Liver (tissue), 3 donors: ENCODE measurements at regions not wholly inside any gene's neighbourhood (a gene's known extent, or its start where the extent isn't known, plus 50 kb on each side); places are given as distances from the start of the nearest gene placed in this dataset.

Experiments used
- GABPA ChIP-seq, 2 donors: IDR thresholded peaks in 1 of 2; conservative IDR thresholded peaks in 1 of 2; 2 replicates each; pipeline ENCODE4 v1.6.1; 2016; ENCODE audit warnings: antibody characterized with exemption in 2 of 2, mild to moderate bottlenecking in 1 of 2, moderate library complexity in 1 of 2
- TF ChIP-seq, protein P1 (sequence below): fragments of 150-350 bp; IDR thresholded peaks from 2 replicates; pipeline ENCODE4 v1.5.1; 2017; ENCODE audit warnings: improper control_type of control experiment, low read depth, low read length; ENCODE audit not compliant: missing input control
- donor health status: healthy.
- donor health status: healthy.

DNA sequence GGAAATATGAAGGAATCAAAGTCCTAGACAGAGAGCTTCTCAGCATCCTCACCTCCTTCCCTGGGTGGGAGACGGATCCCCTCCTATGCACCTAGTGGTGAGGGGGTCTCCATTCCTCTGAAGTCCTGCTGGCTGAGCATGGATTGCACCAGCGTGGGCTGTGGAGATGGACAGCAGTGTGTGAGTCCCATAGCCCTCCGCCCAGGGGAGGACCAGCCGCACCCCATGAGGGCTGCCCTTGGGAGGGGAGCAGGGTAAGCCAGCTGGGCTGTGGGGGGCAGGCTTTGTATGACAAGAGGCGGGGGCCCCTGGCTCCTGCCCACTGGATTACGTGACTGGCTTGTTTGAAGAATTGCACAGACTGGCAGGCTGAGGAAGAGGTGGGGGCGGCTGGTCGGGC is 768.2 kb downstream of the GALR1 start:
- TF ChIP-seq, protein P1, sequence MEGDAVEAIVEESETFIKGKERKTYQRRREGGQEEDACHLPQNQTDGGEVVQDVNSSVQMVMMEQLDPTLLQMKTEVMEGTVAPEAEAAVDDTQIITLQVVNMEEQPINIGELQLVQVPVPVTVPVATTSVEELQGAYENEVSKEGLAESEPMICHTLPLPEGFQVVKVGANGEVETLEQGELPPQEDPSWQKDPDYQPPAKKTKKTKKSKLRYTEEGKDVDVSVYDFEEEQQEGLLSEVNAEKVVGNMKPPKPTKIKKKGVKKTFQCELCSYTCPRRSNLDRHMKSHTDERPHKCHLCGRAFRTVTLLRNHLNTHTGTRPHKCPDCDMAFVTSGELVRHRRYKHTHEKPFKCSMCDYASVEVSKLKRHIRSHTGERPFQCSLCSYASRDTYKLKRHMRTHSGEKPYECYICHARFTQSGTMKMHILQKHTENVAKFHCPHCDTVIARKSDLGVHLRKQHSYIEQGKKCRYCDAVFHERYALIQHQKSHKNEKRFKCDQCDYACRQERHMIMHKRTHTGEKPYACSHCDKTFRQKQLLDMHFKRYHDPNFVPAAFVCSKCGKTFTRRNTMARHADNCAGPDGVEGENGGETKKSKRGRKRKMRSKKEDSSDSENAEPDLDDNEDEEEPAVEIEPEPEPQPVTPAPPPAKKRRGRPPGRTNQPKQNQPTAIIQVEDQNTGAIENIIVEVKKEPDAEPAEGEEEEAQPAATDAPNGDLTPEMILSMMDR = no peak
- no peak for TF ChIP-seq GABPA (IDR thresholded peaks at IDR 0.05 in 1 of 2, conservative IDR thresholded peaks at IDR 0.05 in 1 of 2)
